ENCODE measurements at regions not wholly inside any gene's neighbourhood (a gene's known extent, or its start where the extent isn't known, plus 50 kb on each side); places are given as distances from the start of the nearest gene placed in this dataset.

DNA sequence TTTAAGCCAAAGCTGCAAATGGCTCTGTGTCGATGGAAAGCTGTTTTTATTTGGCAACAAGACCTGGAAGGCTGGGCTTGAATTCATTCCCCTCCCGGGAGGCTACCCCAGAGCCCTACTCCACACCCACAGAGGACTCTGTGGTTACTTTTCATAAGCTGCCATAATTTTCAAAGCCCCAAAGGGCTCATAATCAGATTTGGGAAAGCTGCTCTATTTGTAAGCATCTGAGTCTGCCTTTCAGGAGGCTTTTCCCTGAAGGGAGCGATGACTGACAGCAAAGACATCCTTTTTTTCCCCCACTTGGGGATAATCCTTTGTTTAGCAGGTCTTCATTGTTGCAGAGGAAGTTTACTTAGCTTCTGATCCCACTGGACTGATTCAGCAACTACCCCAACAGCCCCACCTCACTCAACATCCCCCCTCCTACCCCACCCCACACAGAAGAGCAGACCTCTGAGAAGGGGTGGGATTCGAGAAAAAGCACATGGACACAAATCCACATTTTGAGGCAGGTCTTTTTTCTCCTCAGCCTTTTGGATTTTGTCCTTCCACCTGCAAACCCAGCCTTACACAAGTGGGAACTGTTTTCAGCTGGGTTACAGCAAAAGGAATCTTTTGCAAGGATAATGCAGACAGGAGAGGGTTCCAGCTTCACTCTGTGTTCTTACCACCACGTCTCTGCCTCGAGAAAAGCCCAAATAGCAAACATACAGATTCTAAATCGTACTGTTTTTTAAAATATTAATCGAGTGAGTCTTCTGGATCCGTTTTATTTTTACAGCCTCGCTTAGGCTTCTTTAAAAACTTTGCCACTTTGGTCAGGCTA lies 244.4 kb upstream of the TUT7 start:
- no peak overlapping the region for H3K4me2 ChIP-seq
- no peaks in the 10 kb centered on the region for H3K9me2 ChIP-seq (replicated peaks; ENCODE audit: insufficient read depth)
- TF ChIP-seq, protein P1, sequence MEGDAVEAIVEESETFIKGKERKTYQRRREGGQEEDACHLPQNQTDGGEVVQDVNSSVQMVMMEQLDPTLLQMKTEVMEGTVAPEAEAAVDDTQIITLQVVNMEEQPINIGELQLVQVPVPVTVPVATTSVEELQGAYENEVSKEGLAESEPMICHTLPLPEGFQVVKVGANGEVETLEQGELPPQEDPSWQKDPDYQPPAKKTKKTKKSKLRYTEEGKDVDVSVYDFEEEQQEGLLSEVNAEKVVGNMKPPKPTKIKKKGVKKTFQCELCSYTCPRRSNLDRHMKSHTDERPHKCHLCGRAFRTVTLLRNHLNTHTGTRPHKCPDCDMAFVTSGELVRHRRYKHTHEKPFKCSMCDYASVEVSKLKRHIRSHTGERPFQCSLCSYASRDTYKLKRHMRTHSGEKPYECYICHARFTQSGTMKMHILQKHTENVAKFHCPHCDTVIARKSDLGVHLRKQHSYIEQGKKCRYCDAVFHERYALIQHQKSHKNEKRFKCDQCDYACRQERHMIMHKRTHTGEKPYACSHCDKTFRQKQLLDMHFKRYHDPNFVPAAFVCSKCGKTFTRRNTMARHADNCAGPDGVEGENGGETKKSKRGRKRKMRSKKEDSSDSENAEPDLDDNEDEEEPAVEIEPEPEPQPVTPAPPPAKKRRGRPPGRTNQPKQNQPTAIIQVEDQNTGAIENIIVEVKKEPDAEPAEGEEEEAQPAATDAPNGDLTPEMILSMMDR (IDR thresholded peaks at IDR 0.05; ENCODE audit: poor library complexity): no peak
- TF ChIP-seq EZH2 (IDR thresholded peaks at IDR 0.05; ENCODE audit: borderline replicate concordance): no peak
- no peak for TF ChIP-seq EZH2phosphoT487 (IDR thresholded peaks at IDR 0.05; ENCODE audit: low read depth, severe bottlenecking, unreplicated experiment)
- no peak for DNase-seq (ENCODE audit: low spot score)
- H4K20me1 ChIP-seq (ENCODE audit: insufficient read depth, poor library complexity, severe bottlenecking): no peaks in the 10 kb centered on the region
- no peak overlapping the region for H3K4me3 ChIP-seq
- H3K9me3 ChIP-seq (ENCODE audit: low read depth): no peaks in the 10 kb centered on the region
- H3K27ac ChIP-seq: no peak overlapping the region
- WGBS (ENCODE audit: low lambda C conversion rate, missing lambda C conversion rate): 44% methylated on average over 10 of the region's 10 CpGs
- peaks cover 16% of the 10 kb centered on the region for H3K4me1 ChIP-seq (ENCODE audit: insufficient read depth)
- no peaks in the 10 kb centered on the region for H3K27me3 ChIP-seq
- no peaks in the 10 kb centered on the region for H3K79me2 ChIP-seq
- no peaks in the 10 kb centered on the region for H3K36me3 ChIP-seq (replicated peaks; ENCODE audit: insufficient read depth, low read depth)
- no peak overlapping the region for H2AFZ ChIP-seq

DNA sequence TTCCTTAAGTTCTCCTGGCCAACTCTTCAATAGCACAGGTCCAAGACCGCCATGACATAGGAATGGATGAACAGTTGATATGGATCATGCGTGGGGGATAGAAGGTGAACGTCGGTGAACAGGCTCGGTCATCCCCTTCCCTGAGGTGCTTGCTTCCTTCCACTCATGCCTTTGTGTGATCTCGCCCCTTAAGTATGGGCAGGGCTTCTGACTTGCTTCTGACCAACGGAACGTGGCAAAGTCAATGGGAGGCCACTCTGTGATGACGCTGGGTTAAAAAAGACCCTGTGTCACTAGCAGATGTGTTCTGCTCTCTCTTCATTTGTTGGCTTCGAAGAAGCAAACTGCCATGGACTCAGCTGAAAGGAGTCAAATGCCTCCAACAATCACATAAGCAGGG lies 240.5 kb upstream of the TUT7 start:
- no peak overlapping the region for H3K27ac ChIP-seq
- DNase-seq (ENCODE audit: low spot score): no peak
- no peaks in the 10 kb centered on the region for H3K36me3 ChIP-seq (replicated peaks; ENCODE audit: insufficient read depth, low read depth)
- no peak overlapping the region for H3K4me2 ChIP-seq
- no peak overlapping the region for H2AFZ ChIP-seq
- H3K9me3 ChIP-seq (ENCODE audit: low read depth): no peaks in the 10 kb centered on the region
- TF ChIP-seq, protein P1 (IDR thresholded peaks at IDR 0.05; ENCODE audit: poor library complexity): no peak
- TF ChIP-seq EZH2 (IDR thresholded peaks at IDR 0.05; ENCODE audit: borderline replicate concordance): no peak
- TF ChIP-seq EZH2phosphoT487 (IDR thresholded peaks at IDR 0.05; ENCODE audit: low read depth, severe bottlenecking, unreplicated experiment): no peak
- no peaks in the 10 kb centered on the region for H3K27me3 ChIP-seq
- H4K20me1 ChIP-seq (ENCODE audit: insufficient read depth, poor library complexity, severe bottlenecking): no peaks in the 10 kb centered on the region
- H3K4me3 ChIP-seq: no peak overlapping the region
- H3K79me2 ChIP-seq: no peaks in the 10 kb centered on the region
- no peaks in the 10 kb centered on the region for H3K9me2 ChIP-seq (replicated peaks; ENCODE audit: insufficient read depth)
- 86% methylated on average over 10 of the region's 10 CpGs for WGBS (ENCODE audit: low lambda C conversion rate, missing lambda C conversion rate)
- no peaks in the 10 kb centered on the region for H3K4me1 ChIP-seq (ENCODE audit: insufficient read depth)

DNA sequence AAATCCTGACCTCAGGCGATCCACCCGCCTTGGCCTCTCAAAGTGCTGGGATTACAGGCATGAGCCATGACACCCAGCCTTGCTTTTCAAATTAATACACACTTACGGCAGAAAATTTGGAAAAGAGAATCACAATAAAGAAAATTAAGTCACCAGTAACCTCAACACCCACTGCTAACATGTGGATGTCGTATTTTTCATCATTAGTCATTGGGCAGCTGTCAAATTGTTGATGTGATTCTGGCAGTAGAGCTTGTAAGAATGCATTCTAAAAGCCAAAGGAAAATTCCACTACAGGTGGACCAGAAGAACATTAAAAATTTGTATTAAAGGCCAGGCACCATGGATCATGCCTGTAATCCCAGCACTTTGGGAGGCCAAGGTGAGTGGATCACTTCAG lies 237.3 kb upstream of the TUT7 start:
- WGBS (ENCODE audit: low lambda C conversion rate, missing lambda C conversion rate): 85% methylated on average over 4 of the region's 4 CpGs
- H3K79me2 ChIP-seq: no peaks in the 10 kb centered on the region
- no peaks in the 10 kb centered on the region for H4K20me1 ChIP-seq (ENCODE audit: insufficient read depth, poor library complexity, severe bottlenecking)
- H3K4me1 ChIP-seq (ENCODE audit: insufficient read depth): no peaks in the 10 kb centered on the region
- TF ChIP-seq EZH2 (IDR thresholded peaks at IDR 0.05; ENCODE audit: borderline replicate concordance) (no peak), EZH2phosphoT487 (IDR thresholded peaks at IDR 0.05; ENCODE audit: low read depth, severe bottlenecking, unreplicated experiment) (no peak)
- TF ChIP-seq, protein P1 (IDR thresholded peaks at IDR 0.05; ENCODE audit: poor library complexity): no peak
- H3K9me3 ChIP-seq (ENCODE audit: low read depth): no peaks in the 10 kb centered on the region
- H3K36me3 ChIP-seq (replicated peaks; ENCODE audit: insufficient read depth, low read depth): no peaks in the 10 kb centered on the region
- no peak overlapping the region for H2AFZ ChIP-seq
- DNase-seq (ENCODE audit: low spot score): no peak
- no peaks in the 10 kb centered on the region for H3K9me2 ChIP-seq (replicated peaks; ENCODE audit: insufficient read depth)
- no peaks in the 10 kb centered on the region for H3K27me3 ChIP-seq
- no peak overlapping the region for H3K27ac ChIP-seq
- H3K4me3 ChIP-seq: no peak overlapping the region
- no peak overlapping the region for H3K4me2 ChIP-seq

All from hepatocyte (in vitro differentiated cells).